ENCODE measurements at regions not wholly inside any gene's neighbourhood (a gene's known extent, or its start where the extent isn't known, plus 50 kb on each side); places are given as distances from the start of the nearest gene placed in this dataset.

DNA sequence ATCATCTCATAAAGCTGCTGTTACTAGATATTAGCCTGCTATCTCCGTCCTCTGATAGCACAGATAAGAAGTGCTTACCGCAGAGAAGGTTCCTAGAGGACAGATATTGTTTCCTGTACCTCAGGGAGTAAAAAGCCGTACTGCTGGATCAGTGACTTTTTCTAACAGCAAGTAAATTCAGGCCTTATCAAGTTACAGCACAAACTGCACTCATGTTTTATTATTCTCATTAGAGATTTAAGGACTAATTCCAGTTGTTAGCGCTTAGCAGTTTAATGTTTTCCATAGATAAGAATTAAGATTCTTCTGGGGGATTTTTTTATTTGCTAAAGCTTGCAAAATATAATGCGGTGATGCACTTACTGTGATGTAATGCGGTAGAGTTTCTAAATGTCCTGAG, 119.0 kb upstream of the OBI1 start:
- 52 to 54% (median 52%) methylated on average over 6 of the region's 6 CpGs for WGBS, 3 donors
- intact Hi-C loops (cut with DNase I), result no loop called here
- TF ChIP-seq CTCF (IDR thresholded peaks at IDR 0.05), result no peak

GRCh38 chr13:78777396-78777795, 118.4 kb upstream of the OBI1 start:
- Histone ChIP-seq H3K36me3 (ENCODE audit: insufficient read depth in 1 of 2, low read depth in 1 of 2) (no peaks in the 10 kb centered on the region), H3K4me3 (no peak overlapping the region), H3K27me3 (ENCODE audit: insufficient read depth in 3 of 3, low read length in 2 of 3) (peaks cover 0 to 3% (median 3%) of the 10 kb centered on the region in 3 donors), H3K9me3 (no peaks in the 10 kb centered on the region), H3K27ac (no peak overlapping the region), H3K4me1 (no peaks in the 10 kb centered on the region)
- DNase-seq (no peak), ATAC-seq (no peak)
- 49 to 60% (median 57%) methylated on average over 4 of the region's 4 CpGs for WGBS, 3 donors
- intact Hi-C loops (cut with DNase I), result no loop called here
- TF ChIP-seq CTCF (IDR thresholded peaks at IDR 0.05), result no peak

More for the DNA sequence above, 119.0 kb upstream of the OBI1 start:
- Histone ChIP-seq H3K4me3 (no peak overlapping the region), H3K4me1 (no peaks in the 10 kb centered on the region), H3K36me3 (ENCODE audit: insufficient read depth in 1 of 2, low read depth in 1 of 2) (no peaks in the 10 kb centered on the region), H3K27me3 (ENCODE audit: insufficient read depth in 3 of 3, low read length in 2 of 3) (peaks cover 0 to 5% (median 3%) of the 10 kb centered on the region in 3 donors), H3K9me3 (no peaks in the 10 kb centered on the region), H3K27ac (no peak overlapping the region)
- no peak for ATAC-seq
- DNase-seq, result no peak

- intact Hi-C loops (cut with DNase I), result no loop called here
- TF ChIP-seq CTCF (IDR thresholded peaks at IDR 0.05), result no peak
- no peak for ATAC-seq
- Histone ChIP-seq H3K36me3 (ENCODE audit: insufficient read depth in 1 of 2, low read depth in 1 of 2) (no peaks in the 10 kb centered on the region), H3K27me3 (ENCODE audit: insufficient read depth in 3 of 3, low read length in 2 of 3) (peaks cover 0 to 2% (median 2%) of the 10 kb centered on the region in 3 donors), H3K4me1 (no peaks in the 10 kb centered on the region), H3K9me3 (no peaks in the 10 kb centered on the region), H3K27ac (no peak overlapping the region), H3K4me3 (no peak overlapping the region)
- no peak for DNase-seq
Observed at GRCh38 chr13:78772933-78773332, 114.0 kb upstream of the OBI1 start.

DNA sequence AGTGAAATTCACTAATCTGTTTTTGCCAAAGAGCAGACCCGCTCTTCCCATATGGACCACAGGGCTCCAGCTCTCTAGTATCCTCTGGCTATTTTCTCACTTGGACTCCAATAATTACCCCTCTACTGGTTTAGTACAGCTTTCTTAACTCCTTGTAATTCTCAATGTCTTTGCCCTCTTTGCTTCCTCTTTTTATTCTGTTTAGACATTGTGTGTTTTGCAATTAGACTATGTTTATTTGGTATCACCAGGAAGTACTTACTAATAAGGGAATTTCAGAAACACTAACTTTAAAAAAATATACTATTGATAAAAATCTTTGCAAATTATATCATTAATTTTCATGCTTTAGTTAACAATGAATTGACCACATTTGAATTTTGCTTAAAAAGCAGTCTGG, 111.6 kb upstream of the OBI1 start:
- 87 to 92% (median 89%) methylated on average over 1 of the region's 1 CpG for WGBS, 3 donors
- H3K27ac ChIP-seq, result no peak overlapping the region
- H3K36me3 ChIP-seq (ENCODE audit: insufficient read depth in 1 of 2, low read depth in 1 of 2), result no peaks in the 10 kb centered on the region
- H3K4me1 ChIP-seq, result no peaks in the 10 kb centered on the region
- no peaks in the 10 kb centered on the region for H3K9me3 ChIP-seq
- H3K27me3 ChIP-seq (ENCODE audit: insufficient read depth in 3 of 3, low read length in 2 of 3), result peaks cover 0 to 3% (median 2%) of the 10 kb centered on the region in 3 donors
- no peak for DNase-seq
- no peak for ATAC-seq
- H3K4me3 ChIP-seq, result no peak overlapping the region
- TF ChIP-seq CTCF (IDR thresholded peaks at IDR 0.05), result no peak
- intact Hi-C loops (cut with DNase I), result no loop called here

- TF ChIP-seq CTCF (IDR thresholded peaks at IDR 0.05), result no peak
- peaks cover 0 to 3% (median 2%) of the 10 kb centered on the region in 3 donors for H3K27me3 ChIP-seq (ENCODE audit: insufficient read depth in 3 of 3, low read length in 2 of 3)
- 80 to 100% (median 88%) methylated on average over 1 of the region's 1 CpG for WGBS, 3 donors
Observed at GRCh38 chr13:78768950-78769349, 110.0 kb upstream of the OBI1 start.

More at GRCh38 chr13:78768950-78769349, 110.0 kb upstream of the OBI1 start:
- Histone ChIP-seq H3K36me3 (ENCODE audit: insufficient read depth in 1 of 2, low read depth in 1 of 2) (no peaks in the 10 kb centered on the region), H3K27ac (no peak overlapping the region), H3K9me3 (no peaks in the 10 kb centered on the region), H3K4me1 (no peaks in the 10 kb centered on the region), H3K4me3 (no peak overlapping the region)
- intact Hi-C loops (cut with DNase I), result no loop called here
- DNase-seq (no peak), ATAC-seq (no peak)
